ENCODE measurements at regions not wholly inside any gene's neighbourhood (a gene's known extent, or its start where the extent isn't known, plus 50 kb on each side); places are given as distances from the start of the nearest gene placed in this dataset.
A peak's percentile ranks its signal among the peaks of the same experiment; 100 is the strongest.

DNA sequence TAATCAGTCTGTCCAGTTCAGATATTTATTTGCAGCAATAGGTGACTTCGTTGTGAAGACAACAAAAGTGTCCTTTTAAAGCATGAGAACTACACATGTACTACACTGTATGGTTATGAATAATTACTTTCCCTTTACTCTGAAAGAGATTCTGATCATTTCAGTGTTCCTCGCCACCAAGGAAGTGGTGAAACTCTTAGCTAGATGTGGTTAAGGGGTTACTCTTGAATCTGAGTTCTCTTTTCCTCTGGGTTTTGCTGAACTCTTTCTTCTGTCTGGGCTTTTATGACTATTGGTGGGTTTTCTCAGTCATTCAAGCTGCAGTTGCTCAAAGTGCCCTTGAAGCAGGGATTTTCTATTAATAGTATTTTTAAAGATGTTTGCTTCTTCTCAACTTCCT, 127.9 kb upstream of the SEM1 start:
- Histone ChIP-seq H3K9ac (ENCODE audit: low read depth in 1 of 2, low read length in 2 of 2) (no peak overlapping the region), H3K9me3 (ENCODE audit: control insufficient read depth in 4 of 4, low read length in 3 of 4) (no peaks in the 10 kb centered on the region), H3K4me1 (ENCODE audit: control insufficient read depth in 4 of 4, insufficient read depth in 4 of 4, low read length in 3 of 4) (no peaks in the 10 kb centered on the region), H3K36me3 (ENCODE audit: control insufficient read depth in 4 of 4, insufficient read depth in 3 of 4, low read depth in 1 of 4, low read length in 3 of 4) (no peaks in the 10 kb centered on the region), H3K27me3 (ENCODE audit: control insufficient read depth in 4 of 4, insufficient read depth in 4 of 4, low read length in 3 of 4) (no peaks in the 10 kb centered on the region), H3K27ac (ENCODE audit: low read depth in 1 of 2, low read length in 2 of 2) (no peak overlapping the region), H3K4me3 (ENCODE audit: low read depth in 1 of 3, low read length in 3 of 3) (no peak overlapping the region)
- WGBS: 72% methylated on average over 2 of the region's 2 CpGs
- DNase-seq (ENCODE audit: low spot score): no peak
- TF ChIP-seq NR2F2 (IDR thresholded peaks at IDR 0.05) (no peak), JUND (IDR thresholded peaks at IDR 0.05) (no peak), ZBTB33 (IDR thresholded peaks at IDR 0.05) (no peak), HNF4G (IDR thresholded peaks at IDR 0.05) (no peak), EGR1 (IDR thresholded peaks at IDR 0.05; ENCODE audit: low read depth in 2 of 2) (no peak), REST (IDR thresholded peaks at IDR 0.05) (no peak)

GRCh38 chr7:96838481-96838880, 128.8 kb upstream of the SEM1 start:
- no peak for DNase-seq (ENCODE audit: low spot score)
- WGBS: 65% methylated on average over 7 of the region's 7 CpGs
- peaks cover 0 to 2% (median 0%) of the 10 kb centered on the region in 4 donors for H3K27me3 ChIP-seq (ENCODE audit: control insufficient read depth in 4 of 4, insufficient read depth in 4 of 4, low read length in 3 of 4)
- no peak overlapping the region for H3K4me3 ChIP-seq (ENCODE audit: low read depth in 1 of 3, low read length in 3 of 3)
- no peaks in the 10 kb centered on the region for H3K36me3 ChIP-seq (ENCODE audit: control insufficient read depth in 4 of 4, insufficient read depth in 3 of 4, low read depth in 1 of 4, low read length in 3 of 4)
- H3K9me3 ChIP-seq (ENCODE audit: control insufficient read depth in 4 of 4, low read length in 3 of 4): no peaks in the 10 kb centered on the region
- TF ChIP-seq GABPA (IDR thresholded peaks at IDR 0.05 in 1 of 2, conservative IDR thresholded peaks at IDR 0.05 in 1 of 2): no peak
- no peak for TF ChIP-seq YY1 (IDR thresholded peaks at IDR 0.05)
- TF ChIP-seq, protein P1, sequence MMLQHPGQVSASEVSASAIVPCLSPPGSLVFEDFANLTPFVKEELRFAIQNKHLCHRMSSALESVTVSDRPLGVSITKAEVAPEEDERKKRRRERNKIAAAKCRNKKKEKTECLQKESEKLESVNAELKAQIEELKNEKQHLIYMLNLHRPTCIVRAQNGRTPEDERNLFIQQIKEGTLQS (IDR thresholded peaks at IDR 0.05): no peak
- no peak for TF ChIP-seq EGR1 (IDR thresholded peaks at IDR 0.05; ENCODE audit: low read depth in 2 of 2)
- no peak for TF ChIP-seq HNF4G (IDR thresholded peaks at IDR 0.05)
- TF ChIP-seq FOXA1 (IDR thresholded peaks at IDR 0.05): no peak
- no peak for TF ChIP-seq TAF1 (conservative IDR thresholded peaks at IDR 0.05)
- TF ChIP-seq JUND (IDR thresholded peaks at IDR 0.05): no peak
- TF ChIP-seq REST (IDR thresholded peaks at IDR 0.05): no peak
- TF ChIP-seq, protein P2, sequence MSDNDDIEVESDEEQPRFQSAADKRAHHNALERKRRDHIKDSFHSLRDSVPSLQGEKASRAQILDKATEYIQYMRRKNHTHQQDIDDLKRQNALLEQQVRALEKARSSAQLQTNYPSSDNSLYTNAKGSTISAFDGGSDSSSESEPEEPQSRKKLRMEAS (IDR thresholded peaks at IDR 0.05): no peak
- no peak for TF ChIP-seq FOXA2 (IDR thresholded peaks at IDR 0.05)
- no peak for TF ChIP-seq NR2F2 (IDR thresholded peaks at IDR 0.05)
- no peak for TF ChIP-seq ZBTB33 (IDR thresholded peaks at IDR 0.05)
- TF ChIP-seq RAD21 (IDR thresholded peaks at IDR 0.05): peak in 1 of 2 donors; percentile 54
- TF ChIP-seq RXRA (IDR thresholded peaks at IDR 0.05): peak in 1 of 2 donors; percentile 7
- TF ChIP-seq SP1 (IDR thresholded peaks at IDR 0.05): no peak
- TF ChIP-seq HNF4A (conservative IDR thresholded peaks at IDR 0.05): peak in 1 of 2 donors; percentile 9
- TF ChIP-seq, protein P3, sequence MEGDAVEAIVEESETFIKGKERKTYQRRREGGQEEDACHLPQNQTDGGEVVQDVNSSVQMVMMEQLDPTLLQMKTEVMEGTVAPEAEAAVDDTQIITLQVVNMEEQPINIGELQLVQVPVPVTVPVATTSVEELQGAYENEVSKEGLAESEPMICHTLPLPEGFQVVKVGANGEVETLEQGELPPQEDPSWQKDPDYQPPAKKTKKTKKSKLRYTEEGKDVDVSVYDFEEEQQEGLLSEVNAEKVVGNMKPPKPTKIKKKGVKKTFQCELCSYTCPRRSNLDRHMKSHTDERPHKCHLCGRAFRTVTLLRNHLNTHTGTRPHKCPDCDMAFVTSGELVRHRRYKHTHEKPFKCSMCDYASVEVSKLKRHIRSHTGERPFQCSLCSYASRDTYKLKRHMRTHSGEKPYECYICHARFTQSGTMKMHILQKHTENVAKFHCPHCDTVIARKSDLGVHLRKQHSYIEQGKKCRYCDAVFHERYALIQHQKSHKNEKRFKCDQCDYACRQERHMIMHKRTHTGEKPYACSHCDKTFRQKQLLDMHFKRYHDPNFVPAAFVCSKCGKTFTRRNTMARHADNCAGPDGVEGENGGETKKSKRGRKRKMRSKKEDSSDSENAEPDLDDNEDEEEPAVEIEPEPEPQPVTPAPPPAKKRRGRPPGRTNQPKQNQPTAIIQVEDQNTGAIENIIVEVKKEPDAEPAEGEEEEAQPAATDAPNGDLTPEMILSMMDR (IDR thresholded peaks at IDR 0.05; ENCODE audit: low read depth, low read length, missing input control): peak; percentile 13
- H3K4me1 ChIP-seq (ENCODE audit: control insufficient read depth in 4 of 4, insufficient read depth in 4 of 4, low read length in 3 of 4): no peaks in the 10 kb centered on the region
- H3K9ac ChIP-seq (ENCODE audit: low read depth in 1 of 2, low read length in 2 of 2): no peak overlapping the region
- H3K27ac ChIP-seq (ENCODE audit: low read depth in 1 of 2, low read length in 2 of 2): no peak overlapping the region
